PC-3 (cell line): ENCODE measurements at regions not wholly inside any gene's neighbourhood (a gene's known extent, or its start where the extent isn't known, plus 50 kb on each side); places are given as distances from the start of the nearest gene placed in this dataset.

ENCODE experiments used
- ATAC-seq: fragments of 200-7000 bp; cut with Tn5 transposase; 2 replicates; pipeline ENCODE4 v1.9.1; 2020; ENCODE audit warnings: mild to moderate bottlenecking, moderate library complexity
- BruUV-seq: library from RNA; stranded (reverse); fragments of 400-500 nt; replicated peaks from 2 replicates; lab custom pipeline; 2021; lab: Mats Ljungman, UMichigan
- CTCF ChIA-PET: fragments of 300-600 bp; sonication (Branson Sonifier 250); formaldehyde crosslinking; loops from one replicate; lab custom pipeline; 2022; ENCODE audit warnings: antibody characterized with exemption; lab: Charles Lee
- POLR2A ChIA-PET: fragments of 300-600 bp; sonication (Branson Sonifier 250); formaldehyde crosslinking; loops from one replicate; lab custom pipeline; 2022; ENCODE audit warnings: antibody characterized with exemption; ENCODE audit not compliant: unreplicated experiment; lab: Charles Lee
- DNase-seq: peaks from one replicate; pipeline ENCODE4 v3.0.0-alpha.2; 2015
- H2AFZ ChIP-seq: fragments of 300-600 bp; sonication (generic); 2 replicates; pipeline ENCODE4 v1.6.0; 2016; ENCODE audit warnings: antibody characterized with exemption, low read length
- H3F3A ChIP-seq: fragments of 300-600 bp; sonication (generic); one replicate; pipeline ENCODE4 v1.6.0; 2017; ENCODE audit warnings: antibody characterized with exemption, low read length, control low read depth, mild to moderate bottlenecking; ENCODE audit not compliant: unreplicated experiment
- H3K27ac ChIP-seq: fragments of 300-600 bp; sonication (generic); 2 replicates; pipeline ENCODE4 v1.5.1; 2016; ENCODE audit warnings: mild to moderate bottlenecking, low read length
- H3K27me3 ChIP-seq: fragments of 300-600 bp; sonication (generic); 2 replicates; pipeline ENCODE4 v1.6.1; 2016; ENCODE audit warnings: low read length, mixed read lengths
- H3K36me3 ChIP-seq: fragments of 300-600 bp; sonication (generic); 2 replicates; pipeline ENCODE4 v1.6.1; 2016; ENCODE audit warnings: low read depth, mixed run types, low read length, mixed read lengths
- H3K4me1 ChIP-seq: fragments of 300-600 bp; sonication (generic); 2 replicates; pipeline ENCODE4 v1.5.1; 2016; ENCODE audit warnings: low read length; ENCODE audit not compliant: insufficient read depth
- H3K4me2 ChIP-seq: fragments of 300-600 bp; sonication (generic); 2 replicates; pipeline ENCODE4 v1.6.0; 2016; ENCODE audit warnings: low read length
- H3K4me3 ChIP-seq: fragments of 300-600 bp; sonication (generic); 2 replicates; pipeline ENCODE4 v1.5.1; 2016; ENCODE audit warnings: mild to moderate bottlenecking, low read length, mixed read lengths
- H3K79me2 ChIP-seq: fragments of 300-600 bp; sonication (generic); 2 replicates; pipeline ENCODE4 v1.6.1; 2017; ENCODE audit warnings: low read length, mixed read lengths
- H3K9ac ChIP-seq: fragments of 300-600 bp; sonication (generic); 2 replicates; pipeline ENCODE4 v1.6.0; 2016; ENCODE audit warnings: mild to moderate bottlenecking, low read length
- H3K9me2 ChIP-seq: fragments of 300-600 bp; sonication (generic); replicated peaks from 2 replicates; pipeline ENCODE4 v1.6.1; 2016; ENCODE audit warnings: mixed run types, low read length, mixed read lengths
- H3K9me3 ChIP-seq: fragments of 300-600 bp; sonication (generic); 2 replicates; pipeline ENCODE4 v1.6.1; 2016; ENCODE audit warnings: low read length, mixed read lengths
- H4K20me1 ChIP-seq: fragments of 300-600 bp; sonication (generic); 2 replicates; pipeline ENCODE4 v1.6.1; 2016; ENCODE audit warnings: low read length, mixed read lengths
- CTCF ChIP-seq: fragments of 300-600 bp; sonication (generic); conservative IDR thresholded peaks from 2 replicates; pipeline ENCODE4 v1.5.1; 2017; ENCODE audit warnings: antibody characterized with exemption, low read depth, mild to moderate bottlenecking, low read length
- EZH2 ChIP-seq: fragments of 300-600 bp; sonication (generic); IDR thresholded peaks from one replicate; pipeline ENCODE4 v1.6.1; 2017; ENCODE audit warnings: antibody characterized with exemption, mild to moderate bottlenecking, low read length; ENCODE audit not compliant: unreplicated experiment
- EZH2phosphoT487 ChIP-seq: fragments of 300-600 bp; sonication (generic); IDR thresholded peaks from 2 replicates; pipeline ENCODE4 v1.6.1; 2018; ENCODE audit warnings: mild to moderate bottlenecking, antibody characterized with exemption, low read length, borderline replicate concordance
- intact Hi-C: fragments of 100-400 bp; cut with micrococcal nuclease; formaldehyde crosslinking; loops from 2 replicates; pipeline ENCODE4 v1.9.0; 2023

- no TSS peak for BruUV-seq
- intact Hi-C loops, result loop anchor here (10.0 kb wide), 1 partner anchor 735 kb away; no protein-coding TSS in a partner anchor
These were observed 502.3 kb downstream of the DIRAS2 start for GRCh38 chr9:90140131-90140818.

GRCh38 chr9:90141723-90142122, 500.9 kb downstream of the DIRAS2 start:
- Histone ChIP-seq H3K9me2 (no peaks in the 10 kb centered on the region), H2AFZ (no peak overlapping the region), H3K27ac (no peak overlapping the region), H3K4me3 (no peak overlapping the region), H3K4me2 (no peak overlapping the region), H3K79me2 (no peaks in the 10 kb centered on the region), H3K4me1 (no peaks in the 10 kb centered on the region), H3K27me3 (peaks cover 8% of the 10 kb centered on the region; the same call in 1 of the 2 replicates), H3K9ac (no peak overlapping the region), H3F3A (no peaks in the 10 kb centered on the region), H3K36me3 (no peaks in the 10 kb centered on the region), H4K20me1 (no peaks in the 10 kb centered on the region), H3K9me3 (no peaks in the 10 kb centered on the region)
- peak; percentile 31 for DNase-seq
- TF ChIP-seq EZH2phosphoT487, result no peak
- TF ChIP-seq CTCF, result peak; percentile 61
- ChIA-PET CTCF (no interaction called here), POLR2A (no interaction called here)
- intact Hi-C loops, result loop anchor here (1.0 to 10.0 kb wide), 2 partner anchors 543 to 733 kb away; no protein-coding TSS in a partner anchor
- ATAC-seq, result no peak
- BruUV-seq, result no TSS peak

More at GRCh38 chr9:90140131-90140818, 502.3 kb downstream of the DIRAS2 start:
- no peaks in the 10 kb centered on the region for H3K36me3 ChIP-seq
- DNase-seq, result no peak
- no peaks in the 10 kb centered on the region for H3F3A ChIP-seq
- no peaks in the 10 kb centered on the region for H3K9me2 ChIP-seq
- no peak for ATAC-seq
- H2AFZ ChIP-seq, result no peak overlapping the region
- no peak overlapping the region for H3K27ac ChIP-seq
- TF ChIP-seq CTCF (no peak), EZH2phosphoT487 (no peak), EZH2 (no peak)
- no peak overlapping the region for H3K4me2 ChIP-seq
- no peaks in the 10 kb centered on the region for H3K79me2 ChIP-seq
- no peaks in the 10 kb centered on the region for H4K20me1 ChIP-seq
- H3K9me3 ChIP-seq, result no peaks in the 10 kb centered on the region
- no peak overlapping the region for H3K9ac ChIP-seq
- peaks cover 8% of the 10 kb centered on the region; the same call in 1 of the 2 replicates for H3K27me3 ChIP-seq
- POLR2A ChIA-PET, result no interaction called here
- CTCF ChIA-PET, result no interaction called here
- no peak overlapping the region for H3K4me3 ChIP-seq
- no peaks in the 10 kb centered on the region for H3K4me1 ChIP-seq

- no peak for ATAC-seq
- TF ChIP-seq CTCF (peak; percentile 66), EZH2phosphoT487 (no peak)
- POLR2A ChIA-PET, result no interaction called here
These were observed 500.0 kb downstream of the DIRAS2 start for GRCh38 chr9:90142580-90142979.

More at GRCh38 chr9:90142580-90142979, 500.0 kb downstream of the DIRAS2 start:
- CTCF ChIA-PET, result interaction anchor here (0.6 kb wide), 1 partner anchor 1372 kb away, joined by 11 read pairs; no protein-coding TSS in a partner anchor
- intact Hi-C loops, result loop anchor here (10.0 kb wide), 1 partner anchor 732 kb away; no protein-coding TSS in a partner anchor
- H3K79me2 ChIP-seq, result no peaks in the 10 kb centered on the region
- peaks cover 8% of the 10 kb centered on the region; the same call in 1 of the 2 replicates for H3K27me3 ChIP-seq
- no peak overlapping the region for H3K9ac ChIP-seq
- BruUV-seq, result no TSS peak
- H3K4me2 ChIP-seq, result no peak overlapping the region
- H3K9me3 ChIP-seq, result no peaks in the 10 kb centered on the region
- H3K4me3 ChIP-seq, result no peak overlapping the region
- H2AFZ ChIP-seq, result no peak overlapping the region
- no peaks in the 10 kb centered on the region for H4K20me1 ChIP-seq
- H3K36me3 ChIP-seq, result no peaks in the 10 kb centered on the region
- no peak overlapping the region for H3K27ac ChIP-seq
- H3F3A ChIP-seq, result no peaks in the 10 kb centered on the region
- H3K4me1 ChIP-seq, result no peaks in the 10 kb centered on the region
- H3K9me2 ChIP-seq, result no peaks in the 10 kb centered on the region
- peak; percentile 52 for DNase-seq
